Spleen (tissue), 7 donors: ENCODE measurements at regions not wholly inside any gene's neighbourhood (a gene's known extent, or its start where the extent isn't known, plus 50 kb on each side); places are given as distances from the start of the nearest gene placed in this dataset.

Experiments used
- CTCF ChIP-seq, 11 experiments: fragments of 200-600 bp in 7 of 11; fragments of 450-650 bp in 4 of 11; sonication (generic) in 4 of 11; IDR thresholded peaks in 8 of 11; conservative IDR thresholded peaks in 3 of 11; 1 replicate in 7 of 11; 2 replicates in 4 of 11; pipeline versions ENCODE4 v1.4.0 to v1.8.0; 2016 to 2021; ENCODE audit warnings: antibody characterized with exemption in 11 of 11, inconsistent platforms in 4 of 11, mild to moderate bottlenecking in 1 of 11
- POLR2A ChIP-seq, 3 donors: fragments of 450-650 bp; IDR thresholded peaks; one replicate each; pipeline ENCODE4 v1.5.1; 2017; ENCODE audit warnings: antibody characterized with exemption in 3 of 3, mild to moderate bottlenecking in 1 of 3
- POLR2AphosphoS5 ChIP-seq, 3 donors: sonication (generic); formaldehyde crosslinking; IDR thresholded peaks; one replicate each; pipeline ENCODE4 v1.5.1; 2017; ENCODE audit warnings: antibody characterized with exemption in 3 of 3
- donor health status: DM: no; HTN: no; CAD: no; lungs with moderate emphysema.
- donor health status: DM: no; HTN: no; CAD: no.
- donor health status: DM: no; HTN: no; CAD: no.

GRCh38 chr5:115396081-115396480 lies 99.6 kb upstream of the CCDC112 start:
- TF ChIP-seq POLR2AphosphoS5 (IDR thresholded peaks at IDR 0.05) (no peak), POLR2A (IDR thresholded peaks at IDR 0.05) (no peak), CTCF (IDR thresholded peaks at IDR 0.05 in 8 of 11, conservative IDR thresholded peaks at IDR 0.05 in 3 of 11) (no peak)
